PFSK-1 (cell line): ENCODE measurements at regions not wholly inside any gene's neighbourhood (a gene's known extent, or its start where the extent isn't known, plus 50 kb on each side); places are given as distances from the start of the nearest gene placed in this dataset.

Experiments
- POLR2AphosphoS5 ChIP-seq: IDR thresholded peaks from 2 replicates; pipeline ENCODE4 v1.6.1; 2012; ENCODE audit warnings: low read depth, mild to moderate bottlenecking, control low read depth, low read length, moderate library complexity
- TAF1 ChIP-seq: IDR thresholded peaks from 2 replicates; pipeline ENCODE4 v1.6.1; 2012; ENCODE audit warnings: low read length, control low read depth, borderline replicate concordance; ENCODE audit not compliant: insufficient read depth

DNA sequence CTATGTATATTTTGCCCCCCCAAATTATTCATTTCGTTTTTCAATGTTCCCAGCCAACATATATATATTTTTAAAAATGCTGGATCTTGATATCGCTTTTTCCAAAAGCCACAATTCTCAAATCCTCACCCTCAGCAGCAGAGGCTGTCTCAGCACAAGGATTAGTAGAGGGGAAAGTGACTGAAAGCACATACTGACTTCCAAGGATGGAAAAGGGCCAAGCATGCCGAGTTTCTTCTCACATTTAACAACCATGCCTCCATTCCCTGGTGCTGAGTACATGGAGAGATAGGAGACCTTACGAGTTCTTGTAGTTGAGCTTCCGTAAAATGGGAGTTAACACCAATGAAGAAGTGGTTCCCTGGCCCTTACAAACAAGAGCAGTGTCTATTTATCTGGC lies 403.4 kb upstream of the DCN start:
- no peak for TF ChIP-seq TAF1
- TF ChIP-seq POLR2AphosphoS5: no peak
